ENCODE measurements at regions not wholly inside any gene's neighbourhood (a gene's known extent, or its start where the extent isn't known, plus 50 kb on each side); places are given as distances from the start of the nearest gene placed in this dataset.

GRCh38 chr12:25052196-25052913 lies 103.5 kb upstream of the BCAT1 start (continued):
- TF ChIP-seq CUX1 (IDR thresholded peaks at IDR 0.05; ENCODE audit: insufficient replicate concordance, low read depth, low read length) (no peak), BRCA1 (IDR thresholded peaks at IDR 0.05; ENCODE audit: low read depth, low read length) (no peak), ELK1 (IDR thresholded peaks at IDR 0.05; ENCODE audit: low read depth, low read length) (no peak), HCFC1 (IDR thresholded peaks at IDR 0.05; ENCODE audit: low read length) (no peak), BACH1 (IDR thresholded peaks at IDR 0.05; ENCODE audit: borderline replicate concordance) (no peak), CBX5 (IDR thresholded peaks at IDR 0.05; ENCODE audit: low read depth) (no peak), RCOR1 (conservative IDR thresholded peaks at IDR 0.05; ENCODE audit: low read depth, low read length) (peak; percentile 88; the same call in 1 of the 2 replicates), POU2F2 (IDR thresholded peaks at IDR 0.05; ENCODE audit: borderline replicate concordance, low read depth, low read length) (no peak; the same call in 2 of the 3 replicates), IRF4 (IDR thresholded peaks at IDR 0.05; ENCODE audit: low read depth, low read length) (0 out of 2 replicates have a peak, but pooled peaks have one; percentile 29), SIX5 (IDR thresholded peaks at IDR 0.05; ENCODE audit: low read depth, low read length, severe bottlenecking) (no peak), GATAD2B (conservative IDR thresholded peaks at IDR 0.05; ENCODE audit: low read depth) (no peak), ZBTB40 (IDR thresholded peaks at IDR 0.05; ENCODE audit: borderline replicate concordance) (peak; percentile 79; the same call in 1 of the 2 replicates), NR2C2 (IDR thresholded peaks at IDR 0.05; ENCODE audit: borderline replicate concordance, control insufficient read depth, insufficient read length, low read depth) (no peak)
- TF ChIP-seq, protein P1, sequence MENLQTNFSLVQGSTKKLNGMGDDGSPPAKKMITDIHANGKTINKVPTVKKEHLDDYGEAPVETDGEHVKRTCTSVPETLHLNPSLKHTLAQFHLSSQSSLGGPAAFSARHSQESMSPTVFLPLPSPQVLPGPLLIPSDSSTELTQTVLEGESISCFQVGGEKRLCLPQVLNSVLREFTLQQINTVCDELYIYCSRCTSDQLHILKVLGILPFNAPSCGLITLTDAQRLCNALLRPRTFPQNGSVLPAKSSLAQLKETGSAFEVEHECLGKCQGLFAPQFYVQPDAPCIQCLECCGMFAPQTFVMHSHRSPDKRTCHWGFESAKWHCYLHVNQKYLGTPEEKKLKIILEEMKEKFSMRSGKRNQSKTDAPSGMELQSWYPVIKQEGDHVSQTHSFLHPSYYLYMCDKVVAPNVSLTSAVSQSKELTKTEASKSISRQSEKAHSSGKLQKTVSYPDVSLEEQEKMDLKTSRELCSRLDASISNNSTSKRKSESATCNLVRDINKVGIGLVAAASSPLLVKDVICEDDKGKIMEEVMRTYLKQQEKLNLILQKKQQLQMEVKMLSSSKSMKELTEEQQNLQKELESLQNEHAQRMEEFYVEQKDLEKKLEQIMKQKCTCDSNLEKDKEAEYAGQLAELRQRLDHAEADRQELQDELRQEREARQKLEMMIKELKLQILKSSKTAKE (IDR thresholded peaks at IDR 0.05; ENCODE audit: low read depth, poor library complexity, severe bottlenecking) = no peak
